Neuron (in vitro differentiated cells): ENCODE measurements at regions not wholly inside any gene's neighbourhood (a gene's known extent, or its start where the extent isn't known, plus 50 kb on each side); places are given as distances from the start of the nearest gene placed in this dataset.
"Not testable (repeated sequence)": the region's sequence is repeated elsewhere in the genome, so short reads cannot be mapped to it uniquely, and the experiment has no call there.

Source experiments
- H2AFZ ChIP-seq: one replicate; pipeline ENCODE4 v1.6.1; 2013; ENCODE audit warnings: low read depth, mild to moderate bottlenecking, inconsistent platforms, low read length, moderate library complexity
- H3K27me3 ChIP-seq: one replicate; pipeline ENCODE4 v1.6.1; 2013; ENCODE audit warnings: low read length; ENCODE audit not compliant: insufficient read depth
- H3K36me3 ChIP-seq: one replicate; pipeline ENCODE4 v1.6.1; 2013; ENCODE audit warnings: low read length; ENCODE audit not compliant: insufficient read depth
- H3K4me1 ChIP-seq: one replicate; pipeline ENCODE4 v1.6.1; 2013; ENCODE audit warnings: low read length; ENCODE audit not compliant: insufficient read depth
- H3K4me3 ChIP-seq: 2 replicates; pipeline ENCODE4 v1.5.1; 2013; ENCODE audit warnings: mild to moderate bottlenecking, low read length, moderate library complexity
- H3K9me3 ChIP-seq: one replicate; pipeline ENCODE4 v1.6.1; 2013; ENCODE audit warnings: low read length

- Histone ChIP-seq H3K27me3 (no peaks in the 10 kb centered on the region), H3K36me3 (no peaks in the 10 kb centered on the region), H3K4me3 (no peak overlapping the region)
Observed at GRCh38 chr10:30219971-30220751, 128.9 kb downstream of the MTPAP start.

DNA sequence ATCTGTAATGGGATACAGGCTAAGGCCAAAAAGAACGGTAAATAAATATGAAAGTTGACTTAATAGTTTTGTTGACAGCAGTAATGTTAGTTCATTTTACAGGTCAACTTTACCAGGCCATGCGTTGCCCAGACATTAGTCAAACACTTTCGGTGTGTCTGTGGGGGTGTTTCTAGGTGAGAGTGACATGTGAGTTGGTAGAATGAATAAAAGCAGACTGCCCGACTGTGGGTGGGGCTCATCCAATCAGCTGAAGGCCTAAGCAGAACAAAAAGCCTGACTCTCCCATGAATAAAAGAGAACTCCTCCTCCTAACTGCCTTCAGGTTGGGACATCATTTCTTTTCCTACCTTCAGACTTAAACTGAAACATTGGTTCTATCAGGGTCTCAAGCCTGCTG is 132.3 kb downstream of the MTPAP start:
- Histone ChIP-seq H3K27me3 (no peaks in the 10 kb centered on the region), H2AFZ (no peak overlapping the region), H3K36me3 (no peaks in the 10 kb centered on the region), H3K4me1 (peaks cover 10% of the 10 kb centered on the region), H3K9me3 (no peaks in the 10 kb centered on the region), H3K4me3 (no peak overlapping the region)

More at GRCh38 chr10:30219971-30220751, 128.9 kb downstream of the MTPAP start:
- no peaks in the 10 kb centered on the region for H3K9me3 ChIP-seq
- H2AFZ ChIP-seq = peak overlapping the region; percentile 29
- H3K4me1 ChIP-seq = peaks cover 10% of the 10 kb centered on the region

GRCh38 chr10:30215623-30216022 is 133.5 kb downstream of the MTPAP start:
- H3K9me3 ChIP-seq = no peaks in the 10 kb centered on the region

DNA sequence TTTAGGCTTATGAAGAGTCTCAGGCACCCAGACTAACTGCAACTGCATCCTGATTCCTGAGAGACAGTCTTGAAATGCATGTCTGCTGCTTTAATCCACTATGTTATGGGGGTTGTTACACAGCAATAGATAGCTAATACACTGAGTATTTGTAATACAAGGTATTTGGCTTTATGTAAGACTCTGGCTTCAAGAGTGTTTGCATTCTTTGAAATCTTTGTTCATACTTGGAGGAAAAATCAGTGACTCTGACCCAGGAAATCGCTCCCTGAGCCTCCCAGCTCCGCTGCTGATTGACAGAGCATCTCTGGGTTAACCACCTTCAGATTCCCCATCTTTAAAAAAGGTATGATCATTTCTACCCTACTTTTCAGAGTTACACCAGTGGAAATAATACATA is 133.9 kb downstream of the MTPAP start:
- Histone ChIP-seq H3K4me3 (no peak overlapping the region), H2AFZ (peak overlapping the region; percentile 86), H3K9me3 (no peaks in the 10 kb centered on the region), H3K36me3 (no peaks in the 10 kb centered on the region), H3K4me1 (peaks cover 10% of the 10 kb centered on the region), H3K27me3 (no peaks in the 10 kb centered on the region)

More at GRCh38 chr10:30215623-30216022, 133.5 kb downstream of the MTPAP start:
- H3K4me1 ChIP-seq = peaks cover 10% of the 10 kb centered on the region
- peak overlapping the region; percentile 86 for H2AFZ ChIP-seq
- H3K4me3 ChIP-seq = no peak overlapping the region
- no peaks in the 10 kb centered on the region for H3K36me3 ChIP-seq
- no peaks in the 10 kb centered on the region for H3K27me3 ChIP-seq

DNA sequence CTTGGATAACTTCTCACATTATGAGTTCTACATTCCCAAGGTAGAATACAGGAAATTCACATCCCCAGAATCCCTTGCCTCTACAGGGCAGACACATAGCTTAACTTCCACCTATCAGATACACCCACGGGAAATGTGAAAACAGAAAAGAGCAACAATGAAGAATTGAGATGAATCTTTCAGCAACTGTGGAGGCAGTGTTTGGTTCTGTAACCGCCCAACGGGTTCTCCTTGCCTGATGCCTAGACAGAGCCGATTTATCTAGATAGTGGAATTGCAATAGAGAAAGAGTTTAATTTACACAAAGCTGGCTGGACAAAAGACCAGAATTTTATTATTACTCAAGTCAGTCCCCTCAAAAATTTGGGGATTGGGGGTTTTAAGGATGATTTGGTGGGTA is 138.8 kb downstream of the MTPAP start:
- H3K9me3 ChIP-seq = no peaks in the 10 kb centered on the region
- H3K36me3 ChIP-seq = no peaks in the 10 kb centered on the region
- no peaks in the 10 kb centered on the region for H3K27me3 ChIP-seq
- no peak overlapping the region for H2AFZ ChIP-seq
- H3K4me3 ChIP-seq = no peak overlapping the region
- no peaks in the 10 kb centered on the region for H3K4me1 ChIP-seq

GRCh38 chr10:30208330-30208729 is 140.7 kb downstream of the MTPAP start:
- no peaks in the 10 kb centered on the region for H3K9me3 ChIP-seq

DNA sequence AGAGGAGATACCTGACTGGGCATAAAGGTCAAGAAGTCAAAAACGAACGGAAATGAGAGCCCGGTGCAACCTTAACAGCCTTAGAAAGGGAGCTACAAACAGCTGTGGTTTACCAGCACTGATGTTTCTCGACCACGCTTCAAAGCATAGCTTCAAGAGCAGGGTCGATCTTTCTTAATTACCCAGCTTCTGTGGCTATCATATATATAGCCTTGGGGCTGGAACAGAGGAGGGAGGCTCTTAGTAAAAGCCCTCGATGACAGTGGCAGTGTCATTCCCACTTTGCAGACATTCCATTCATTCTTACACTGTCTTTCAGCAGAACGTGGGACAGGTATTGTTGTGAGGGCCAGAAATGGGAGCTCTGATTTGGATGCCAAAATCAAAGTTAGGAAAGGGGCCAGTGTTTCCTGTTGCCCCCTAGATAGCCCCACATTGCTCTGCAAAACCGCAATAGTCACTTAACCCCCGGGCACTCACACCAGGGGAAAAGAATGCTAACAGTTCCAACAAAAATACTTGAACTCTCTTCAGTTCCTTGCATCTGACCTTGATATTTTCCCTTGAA is 141.5 kb downstream of the MTPAP start:
- Histone ChIP-seq H3K27me3 (no peaks in the 10 kb centered on the region), H3K9me3 (no peaks in the 10 kb centered on the region), H2AFZ (no peak overlapping the region)

More at GRCh38 chr10:30208330-30208729, 140.7 kb downstream of the MTPAP start:
- Histone ChIP-seq H3K36me3 (no peaks in the 10 kb centered on the region), H2AFZ (no peak overlapping the region), H3K4me1 (no peaks in the 10 kb centered on the region), H3K27me3 (no peaks in the 10 kb centered on the region), H3K4me3 (no peak overlapping the region)

GRCh38 chr10:30200017-30200415 is 140.6 kb upstream of the JCAD start:
- Histone ChIP-seq H2AFZ (no peak overlapping the region), H3K9me3 (no peaks in the 10 kb centered on the region), H3K36me3 (no peaks in the 10 kb centered on the region), H3K27me3 (no peaks in the 10 kb centered on the region), H3K4me3 (no peak overlapping the region), H3K4me1 (no peaks in the 10 kb centered on the region)

More for the DNA sequence above, 141.5 kb downstream of the MTPAP start:
- Histone ChIP-seq H3K4me3 (no peak overlapping the region), H3K4me1 (no peaks in the 10 kb centered on the region), H3K36me3 (no peaks in the 10 kb centered on the region)

- Histone ChIP-seq H2AFZ (no peak overlapping the region), H3K27me3 (no peaks in the 10 kb centered on the region), H3K4me1 (no peaks in the 10 kb centered on the region), H3K36me3 (no peaks in the 10 kb centered on the region), H3K9me3 (peaks cover 3% of the 10 kb centered on the region), H3K4me3 (no peak overlapping the region)
Observed at GRCh38 chr10:30199376-30200016, 140.1 kb upstream of the JCAD start.

DNA sequence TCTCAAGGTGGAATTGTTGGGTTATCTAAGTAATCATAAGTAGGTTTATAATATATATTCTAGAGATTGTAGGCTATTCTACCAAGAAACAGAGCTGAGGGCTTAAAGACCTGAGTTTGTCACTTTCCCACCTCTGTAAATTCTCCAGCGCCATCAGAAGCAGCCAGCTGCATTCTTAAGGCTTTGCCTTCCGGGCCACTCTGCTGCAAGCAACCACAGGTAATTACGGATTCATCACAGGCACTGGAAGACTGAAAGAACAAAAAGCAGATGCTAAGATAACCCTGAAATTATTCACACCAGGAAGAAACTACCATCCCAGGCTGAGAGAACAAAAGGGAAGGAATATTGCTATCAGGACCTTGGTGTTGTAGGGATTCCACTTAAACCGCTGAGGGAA is 137.8 kb upstream of the JCAD start:
- H3K9me3 ChIP-seq = peaks cover 6% of the 10 kb centered on the region
- no peak overlapping the region for H3K4me3 ChIP-seq
- no peaks in the 10 kb centered on the region for H3K4me1 ChIP-seq
- no peaks in the 10 kb centered on the region for H3K36me3 ChIP-seq
- H2AFZ ChIP-seq = no peak overlapping the region
- no peaks in the 10 kb centered on the region for H3K27me3 ChIP-seq

DNA sequence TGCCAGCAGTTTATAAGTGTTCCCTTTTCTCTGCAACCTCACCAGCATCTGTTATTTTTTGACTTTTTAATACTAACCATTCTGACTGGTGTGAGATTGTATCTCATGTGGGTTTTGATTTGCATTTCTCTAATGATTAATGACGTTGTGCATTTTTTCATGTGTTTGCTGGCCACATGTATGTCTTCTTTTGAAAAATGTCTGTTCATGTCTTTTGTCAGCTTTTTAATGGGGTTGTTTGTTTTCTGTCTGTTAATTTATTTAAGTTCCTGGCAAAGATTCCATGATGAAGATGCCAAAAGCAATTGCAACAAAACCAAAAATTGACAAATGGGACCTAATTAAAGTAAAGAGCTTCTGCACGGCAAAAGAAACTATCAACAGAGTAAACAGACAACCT is 137.2 kb upstream of the JCAD start:
- H3K4me1 ChIP-seq, H3K9me3 ChIP-seq, H3K36me3 ChIP-seq, H2AFZ ChIP-seq, H3K27me3 ChIP-seq, H3K4me3 ChIP-seq: not testable (repeated sequence)

- peaks cover 6% of the 10 kb centered on the region for H3K9me3 ChIP-seq
- no peak overlapping the region for H2AFZ ChIP-seq
- peaks cover 12% of the 10 kb centered on the region for H3K4me1 ChIP-seq
- H3K36me3 ChIP-seq = no peaks in the 10 kb centered on the region
- H3K27me3 ChIP-seq = no peaks in the 10 kb centered on the region
- no peak overlapping the region for H3K4me3 ChIP-seq
Observed at GRCh38 chr10:30192846-30193608, 133.6 kb upstream of the JCAD start.
